LoVo (cell line): ENCODE measurements at regions not wholly inside any gene's neighbourhood (a gene's known extent, or its start where the extent isn't known, plus 50 kb on each side); places are given as distances from the start of the nearest gene placed in this dataset.
"Not testable (repeated sequence)": the region's sequence is repeated elsewhere in the genome, so short reads cannot be mapped to it uniquely, and the experiment has no call there.

Experiments used
- DNase-seq: peaks from one replicate; pipeline ENCODE4 v3.0.0-alpha.2; 2016; ENCODE audit warnings: low spot score

DNA sequence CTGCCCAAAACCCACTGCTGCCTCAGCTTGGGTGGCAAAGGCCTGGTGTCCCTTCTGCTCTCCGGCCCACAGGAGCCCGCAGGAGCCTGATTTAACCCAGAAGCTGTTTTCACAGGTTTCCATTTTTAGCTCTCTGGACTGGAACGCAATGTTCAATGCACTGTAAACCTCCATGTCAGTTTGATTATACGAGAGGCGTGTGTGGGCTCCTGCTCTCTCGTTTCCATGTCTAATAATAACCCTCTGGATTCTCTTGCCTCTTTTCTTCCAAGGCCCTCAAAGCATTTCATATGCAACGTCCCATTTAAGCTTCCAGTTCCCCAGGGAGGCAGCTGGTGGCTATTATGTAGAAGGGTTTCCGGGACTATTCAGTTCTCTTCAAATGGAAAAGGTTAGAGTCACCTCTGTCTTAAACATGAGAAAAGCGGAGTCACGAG lies 161.1 kb downstream of the SUDS3 start:
- no peak for DNase-seq

DNA sequence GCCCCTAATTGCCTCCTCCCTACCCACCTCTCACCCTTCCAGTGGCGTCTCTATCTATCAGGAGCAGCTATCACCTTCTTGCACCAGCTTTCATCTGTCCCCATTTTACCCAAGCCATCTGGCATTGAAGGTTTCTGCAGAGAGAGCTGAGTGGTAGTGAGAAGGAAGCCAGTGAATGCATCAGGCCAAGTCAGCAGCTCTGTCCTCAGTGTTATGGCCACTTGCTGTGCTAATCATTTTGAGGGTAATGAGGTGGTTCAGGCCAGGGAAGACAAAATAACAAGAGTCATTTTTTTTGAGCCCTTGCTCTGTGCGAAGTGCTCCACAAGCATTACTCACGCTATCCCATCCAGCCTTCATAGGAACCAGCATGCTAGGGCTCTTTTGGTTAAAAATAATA lies 164.7 kb downstream of the SUDS3 start:
- DNase-seq = no peak

DNA sequence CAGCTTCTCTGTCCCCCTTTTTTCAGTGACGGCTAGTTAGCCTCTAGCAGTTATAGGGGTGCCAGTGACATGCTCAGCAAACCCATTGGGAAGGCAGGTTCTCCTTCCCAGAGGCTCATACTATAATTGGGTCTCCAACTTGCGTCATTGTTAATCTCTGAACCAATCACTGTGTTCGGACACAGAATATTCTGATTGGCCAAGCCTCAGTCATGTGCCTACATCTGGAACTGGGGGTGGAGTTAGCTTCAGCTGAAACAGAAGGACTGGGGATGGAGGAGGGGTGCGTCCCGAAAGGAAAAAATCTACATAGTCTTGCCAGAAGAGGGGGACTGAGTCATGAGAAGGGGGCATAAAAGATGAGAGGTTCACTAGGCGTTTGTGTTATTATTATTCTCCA lies 165.6 kb downstream of the SUDS3 start:
- no peak for DNase-seq

DNA sequence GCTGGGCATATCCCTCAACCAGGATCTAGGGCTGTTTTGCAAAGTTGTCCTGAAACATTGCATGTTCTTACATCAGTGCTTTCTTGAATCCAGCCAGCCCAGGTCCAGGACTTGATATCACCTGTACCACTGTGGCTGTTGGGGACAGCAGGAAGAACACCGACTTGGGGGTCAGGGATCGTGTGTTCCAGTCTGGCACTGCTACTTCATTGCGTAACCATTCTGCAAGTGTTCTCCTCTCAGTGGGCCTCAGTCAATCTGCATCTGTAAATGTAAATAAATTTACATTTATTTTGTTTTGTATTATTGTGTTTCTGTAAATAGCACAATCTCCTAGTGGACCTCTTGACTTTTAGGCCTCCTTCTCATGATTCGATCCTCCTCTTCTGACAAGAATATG lies 167.3 kb downstream of the SUDS3 start:
- no peak for DNase-seq

DNA sequence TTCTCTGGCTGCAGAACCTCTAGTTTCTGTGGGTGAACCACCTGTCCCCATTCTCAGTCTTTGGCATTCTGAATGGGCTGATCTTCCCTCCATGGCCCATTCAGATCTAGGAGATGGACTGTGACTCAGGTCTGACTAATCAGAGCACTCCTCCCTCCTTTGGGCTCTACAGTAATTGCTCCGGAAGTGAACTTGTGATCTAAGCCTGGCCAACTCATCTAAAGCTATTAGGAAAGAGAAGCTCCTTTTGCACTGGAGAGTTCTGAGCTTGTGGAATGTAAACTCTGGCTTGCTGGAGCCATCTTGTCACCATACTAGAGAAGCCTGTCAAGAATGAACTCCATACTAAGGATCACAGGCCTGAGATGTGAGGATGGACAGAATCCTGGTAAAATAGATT lies 168.2 kb downstream of the SUDS3 start:
- peak; percentile 50 for DNase-seq

- not testable (repeated sequence) for DNase-seq
Observed at GRCh38 chr12:118547606-118548005, 171.3 kb downstream of the SUDS3 start.

DNA sequence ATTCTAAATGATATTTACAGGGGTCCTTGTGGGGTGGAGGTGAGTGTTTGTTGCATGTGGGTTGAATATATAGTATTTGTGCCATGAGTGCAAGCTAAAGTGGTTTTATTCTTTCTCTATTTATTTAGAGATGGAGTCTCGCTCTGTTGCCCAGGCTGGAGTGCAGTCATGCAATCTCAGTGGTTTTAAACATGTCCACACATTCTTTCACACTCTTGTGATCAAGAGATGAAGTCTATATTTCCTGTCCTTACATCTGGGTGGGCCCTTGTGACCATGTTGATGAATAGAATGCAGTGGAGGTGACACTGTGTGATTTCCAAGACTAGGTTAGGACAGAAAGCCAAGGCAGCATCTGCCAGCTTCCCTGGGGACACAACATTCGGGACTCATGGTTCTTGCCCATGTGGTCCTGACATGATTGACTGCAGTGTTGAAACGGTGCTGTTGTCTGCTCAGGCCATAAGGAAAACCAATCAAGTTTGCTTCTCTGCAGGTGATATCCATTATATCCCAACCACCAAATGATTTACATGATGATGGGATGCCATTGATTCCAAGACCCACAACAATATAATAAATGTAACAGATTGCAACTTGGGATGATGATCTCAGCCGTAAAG lies 172.6 kb downstream of the SUDS3 start:
- no peak for DNase-seq

DNA sequence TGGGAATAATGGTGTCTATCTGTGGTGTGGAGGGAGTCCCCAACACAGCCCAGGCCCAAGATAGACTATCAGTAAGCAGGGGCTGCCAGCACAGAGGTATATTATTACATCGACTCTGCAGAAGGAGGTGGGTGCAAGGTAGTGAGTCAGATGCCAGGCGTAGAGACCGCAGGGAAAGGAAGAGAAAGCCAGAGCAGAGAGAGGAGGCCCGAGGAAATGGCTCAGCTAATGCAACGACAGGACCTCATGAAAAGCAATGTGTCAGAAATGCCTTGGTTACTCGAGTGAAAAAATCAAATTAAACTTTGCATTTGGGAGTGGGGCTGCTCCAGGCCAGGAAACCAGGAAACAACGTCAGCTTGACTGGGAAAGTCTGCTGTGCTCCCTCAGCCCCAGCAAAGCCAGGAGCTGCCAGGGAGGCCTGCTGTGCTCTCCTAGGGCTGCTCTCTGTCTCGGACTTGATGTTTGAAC lies 173.2 kb downstream of the SUDS3 start:
- DNase-seq = no peak

GRCh38 chr12:118553856-118554504 lies 177.6 kb downstream of the SUDS3 start:
- no peak for DNase-seq

DNA sequence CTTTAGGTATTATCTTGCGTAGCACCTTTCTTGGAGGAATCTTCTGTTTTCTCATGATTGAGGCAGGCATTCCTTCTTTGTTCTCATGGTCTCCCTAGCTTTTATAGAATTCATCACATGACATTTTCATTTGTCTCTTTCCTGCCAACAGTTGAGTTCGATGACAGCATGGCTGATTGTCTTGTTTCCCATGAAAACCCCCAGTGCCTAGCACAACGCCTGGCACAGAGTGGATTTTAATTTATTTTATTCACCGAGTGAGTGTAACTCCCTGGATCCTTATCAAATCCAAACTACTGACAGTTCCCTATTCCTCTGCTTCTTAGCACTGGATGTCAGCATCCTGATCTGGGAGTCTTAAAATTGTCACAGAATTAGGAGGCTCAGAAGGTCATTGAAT lies 182.6 kb downstream of the SUDS3 start:
- DNase-seq = no peak

DNA sequence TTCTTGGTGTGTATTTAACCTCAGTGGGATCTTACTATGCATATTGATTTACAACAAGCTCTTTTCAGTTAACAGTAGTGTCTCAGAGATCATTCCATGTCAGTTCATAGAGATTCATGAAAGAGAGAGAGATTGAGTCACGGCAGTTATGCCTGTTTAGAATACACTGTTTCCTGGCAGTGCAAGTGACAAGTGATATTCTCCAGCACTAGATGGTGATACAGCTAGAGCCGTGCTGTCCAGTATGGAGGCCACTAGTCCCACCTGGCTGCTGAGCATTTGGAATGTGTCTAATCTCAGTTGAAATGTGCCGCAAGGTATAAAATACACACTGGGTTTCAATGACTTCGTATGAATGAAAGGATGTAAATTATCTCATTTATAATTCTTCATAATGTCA lies 184.4 kb downstream of the SUDS3 start:
- DNase-seq = no peak

DNA sequence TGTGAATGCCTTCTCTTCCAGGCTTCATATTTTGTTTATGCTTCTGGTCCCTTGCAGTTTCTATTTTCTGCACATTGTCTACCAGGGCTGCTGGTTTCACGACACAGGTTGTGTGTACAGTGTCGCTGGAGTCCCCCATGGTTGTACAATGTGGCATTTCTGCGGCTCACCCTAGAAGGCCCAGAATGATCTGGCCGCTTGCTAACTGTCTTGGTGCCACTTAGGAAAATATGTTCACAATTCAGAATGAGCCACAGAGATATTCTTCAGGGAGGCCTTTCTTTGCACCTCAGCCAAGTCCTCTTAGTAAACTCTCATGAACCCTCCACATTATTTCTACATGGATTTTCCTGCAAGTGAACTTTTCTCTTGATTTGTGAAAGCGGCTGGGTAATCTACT lies 195.4 kb downstream of the SUDS3 start:
- DNase-seq = no peak

- no peak for DNase-seq
Observed at GRCh38 chr12:118574288-118574687, 197.9 kb downstream of the SUDS3 start.

- no peak for DNase-seq
Observed at GRCh38 chr12:118575730-118576129, 199.4 kb downstream of the SUDS3 start.

DNA sequence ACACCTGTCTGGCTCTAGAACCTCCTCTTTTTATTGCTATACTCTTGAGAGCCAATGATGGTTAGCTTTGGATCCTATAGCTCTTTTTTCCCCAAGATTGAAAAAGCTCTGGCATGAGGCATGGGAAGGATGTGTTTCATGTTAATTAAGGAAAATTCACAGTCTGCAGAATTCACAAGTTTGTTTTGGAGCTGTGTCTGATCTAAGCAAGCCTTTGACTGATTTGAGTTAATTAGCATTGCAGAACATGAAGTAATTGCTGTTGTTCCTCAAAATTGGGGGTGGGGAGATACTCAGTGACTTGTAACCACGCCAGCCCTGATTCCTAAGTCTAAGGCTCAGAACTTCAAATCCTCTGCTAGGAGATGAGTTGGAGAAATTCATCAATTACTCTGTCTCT lies 205.0 kb downstream of the SUDS3 start:
- no peak for DNase-seq

DNA sequence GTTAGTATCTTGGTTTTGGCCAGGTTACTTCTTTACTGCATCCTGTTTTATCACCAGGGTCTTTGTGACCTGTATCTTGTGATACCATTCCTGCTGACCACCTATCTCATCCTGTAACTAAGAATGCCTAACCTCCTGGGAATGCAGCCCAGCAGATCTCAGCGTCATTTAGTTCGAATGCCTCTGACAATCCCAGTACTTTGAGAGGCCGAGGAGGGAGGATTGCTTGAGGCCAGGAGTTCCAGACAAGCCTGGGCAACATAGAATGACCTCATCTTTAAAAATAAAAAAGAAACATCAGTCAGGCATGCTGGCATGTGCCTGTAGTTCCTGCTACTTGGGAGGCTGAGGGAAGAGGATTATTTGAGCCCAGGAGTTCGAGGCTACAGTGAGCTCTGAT lies 206.5 kb downstream of the SUDS3 start:
- no peak for DNase-seq

DNA sequence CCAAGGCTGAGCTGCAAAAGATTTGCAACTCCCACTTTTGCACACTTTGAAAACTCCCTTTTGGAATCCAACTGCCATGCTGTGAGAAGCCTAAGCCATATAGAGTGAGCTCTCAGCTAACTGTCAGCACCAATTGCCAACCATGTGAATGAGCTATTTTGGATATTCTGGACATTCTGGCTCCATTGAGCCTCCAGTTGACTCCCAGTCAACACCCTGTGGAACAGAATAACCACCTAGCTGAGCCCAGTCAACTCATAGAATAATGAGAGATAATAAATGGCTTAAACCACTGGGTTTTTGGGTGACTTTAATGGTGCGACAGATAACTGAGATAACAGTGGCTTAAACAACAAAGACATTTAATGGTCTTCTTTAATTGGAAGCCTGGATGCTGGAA lies 210.1 kb downstream of the SUDS3 start:
- DNase-seq = no peak

DNA sequence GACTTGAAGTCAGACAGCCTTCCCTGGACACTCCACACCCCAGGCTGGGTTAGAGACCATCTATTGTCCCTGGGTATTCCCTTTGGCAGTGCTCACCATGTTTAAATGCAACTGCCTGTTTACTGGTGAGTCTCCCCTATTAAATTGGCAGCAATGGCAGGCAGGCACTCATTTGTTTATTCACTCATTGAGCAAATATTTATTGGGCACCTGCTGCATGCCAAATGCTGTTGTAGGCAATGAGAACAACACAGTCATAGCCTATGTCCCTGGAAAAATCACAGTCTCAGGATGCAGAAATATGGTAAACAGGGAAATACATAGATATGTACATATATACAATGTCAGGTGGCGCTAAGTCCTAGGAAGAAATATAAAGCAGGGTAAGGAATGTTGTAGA lies 212.8 kb downstream of the SUDS3 start:
- DNase-seq = no peak

- DNase-seq = no peak
Observed at GRCh38 chr12:118590406-118591150, 214.2 kb downstream of the SUDS3 start.

DNA sequence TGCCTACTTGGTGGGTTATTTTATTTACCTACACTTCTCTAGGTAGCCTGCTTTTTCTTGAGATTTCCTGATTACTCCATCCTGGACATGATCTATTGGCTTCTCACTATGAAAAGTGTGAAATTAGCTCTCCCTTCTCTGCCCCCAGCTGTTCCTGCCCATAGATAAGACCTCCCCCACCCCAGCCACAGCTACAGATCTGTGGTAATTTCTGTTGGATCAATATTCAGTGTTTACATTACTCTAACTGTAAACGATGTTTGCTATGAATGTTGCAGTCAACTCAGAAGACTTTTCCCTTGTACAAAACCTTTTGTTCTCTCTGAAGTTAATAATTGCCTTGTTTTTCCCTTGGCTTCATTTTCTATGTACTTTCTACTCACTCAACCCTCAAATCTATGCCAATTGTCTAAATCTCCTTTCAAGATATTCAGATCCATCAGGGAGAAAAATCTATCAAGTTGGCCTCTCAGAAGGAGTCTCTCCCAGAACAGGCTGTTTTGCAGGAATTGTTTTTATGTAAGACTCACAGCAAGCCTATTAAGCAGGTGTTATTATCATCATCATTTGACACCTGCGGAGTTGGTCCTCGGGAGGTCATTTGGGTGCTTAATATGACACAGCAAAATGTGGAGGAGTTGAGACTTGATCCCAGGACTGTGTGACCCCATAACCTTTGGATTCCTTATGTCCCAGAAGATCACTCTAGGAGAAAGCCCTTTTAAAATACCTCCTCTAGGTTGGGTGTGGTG lies 227.4 kb downstream of the SUDS3 start:
- DNase-seq = no peak

DNA sequence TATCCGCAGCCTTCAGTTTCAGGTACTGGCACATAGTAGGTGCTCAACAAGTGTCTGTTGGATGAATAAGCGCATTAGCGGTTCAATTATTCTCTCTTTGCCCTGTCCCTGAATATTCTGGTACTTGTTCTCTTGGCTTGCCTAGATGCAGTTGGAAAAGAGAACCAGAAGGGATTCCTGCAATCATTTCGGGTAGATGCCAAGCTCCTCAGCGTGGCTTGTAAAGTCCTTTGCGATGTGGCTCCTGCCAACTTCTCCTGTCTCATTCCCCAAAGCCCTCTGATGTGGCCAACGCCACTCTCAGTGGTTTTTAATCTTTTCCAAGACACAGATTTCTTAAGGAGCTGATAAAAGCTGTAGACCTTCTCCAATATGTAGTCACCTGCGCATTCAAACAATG lies 230.3 kb downstream of the SUDS3 start:
- no peak for DNase-seq

- DNase-seq = no peak
Observed at GRCh38 chr12:118607831-118608230, 231.5 kb downstream of the SUDS3 start.
